A549 (cell line): ENCODE measurements at regions not wholly inside any gene's neighbourhood (a gene's known extent, or its start where the extent isn't known, plus 50 kb on each side); places are given as distances from the start of the nearest gene placed in this dataset.
A peak's percentile ranks its signal among the peaks of the same experiment; 100 is the strongest.

Experiments used
- ATAC-seq, 2 experiments: fragments of 200-7000 bp in 1 of 2; fragments of >200 bp in 1 of 2; cut with Nextera tagmentation in 1 of 2; cut with Tn5 transposase in 1 of 2; 3 replicates each; pipeline versions ENCODE4 v1.8.0 to v1.9.1; 2018 to 2020; ENCODE audit warnings: mild to moderate bottlenecking in 1 of 2, moderate library complexity in 1 of 2
- CTCF ChIA-PET: fragments of 300-600 bp; sonication (Branson Sonifier 250); formaldehyde crosslinking; extraction: SDS; loops from one replicate; lab custom pipeline; 2021; ENCODE audit warnings: antibody characterized with exemption, inconsistent platforms; lab: Yijun Ruan, JAX
- POLR2A ChIA-PET: fragments of 350-600 bp; formaldehyde crosslinking; extraction: SDS; loops from one replicate; lab custom pipeline; 2021; ENCODE audit warnings: antibody characterized with exemption, inconsistent platforms; lab: Yijun Ruan, JAX
- DNase-seq, 2 experiments: peaks; one replicate each; pipeline versions ENCODE4 v3.0.0 to v3.0.0-alpha.2; 2011 to 2016; ENCODE audit warnings: low read depth in 1 of 2, low spot score in 1 of 2
- FAIRE-seq: peaks from 2 replicates; lab custom pipeline; 2011; peaks lifted over from hg19 to GRCh38; lab: Jason Lieb, UNC
- H3K27ac ChIP-seq, 2 experiments: fragments of >200 bp; sonication (Bioruptor Twin); formaldehyde crosslinking; 3 replicates each; pipeline ENCODE4 v1.5.1; 2016 to 2017
- H3K4me1 ChIP-seq: fragments of >200 bp; sonication (Bioruptor Twin); formaldehyde crosslinking; 3 replicates; pipeline ENCODE4 v1.6.1; 2016
- H3K4me2 ChIP-seq: fragments of >200 bp; sonication (Bioruptor Twin); formaldehyde crosslinking; 3 replicates; pipeline ENCODE4 v1.6.1; 2016
- H3K4me3 ChIP-seq: fragments of >200 bp; sonication (Bioruptor Twin); formaldehyde crosslinking; 3 replicates; pipeline ENCODE4 v1.5.1; 2016
- H3K9me3 ChIP-seq: fragments of >200 bp; sonication (Bioruptor Twin); formaldehyde crosslinking; 3 replicates; pipeline ENCODE4 v1.6.1; 2016
- CBX8 ChIP-seq: fragments of 200-600 bp; sonication (generic); IDR thresholded peaks from 2 replicates; pipeline ENCODE4 v1.6.1; 2016
- CHD2 ChIP-seq: fragments of 150-350 bp; IDR thresholded peaks from 2 replicates; pipeline ENCODE4 v1.6.1; 2014; ENCODE audit warnings: low read length; ENCODE audit not compliant: partially characterized antibody
- CHD4 ChIP-seq: fragments of 200-600 bp; sonication (generic); IDR thresholded peaks from 2 replicates; pipeline ENCODE4 v1.6.1; 2016; ENCODE audit warnings: antibody characterized with exemption, mild to moderate bottlenecking, borderline replicate concordance
- EHMT2 ChIP-seq: fragments of 200-600 bp; sonication (generic); IDR thresholded peaks from 2 replicates; pipeline ENCODE4 v1.6.1; 2016; ENCODE audit warnings: antibody characterized with exemption, low read depth, mild to moderate bottlenecking, moderate library complexity
- EP300 ChIP-seq, 2 experiments: fragments of >200 bp; sonication (Bioruptor Twin); formaldehyde crosslinking; IDR thresholded peaks; 2 replicates in 1 of 2; 3 replicates in 1 of 2; pipeline ENCODE4 v1.6.1; 2016 to 2017
- FOSB ChIP-seq: fragments of 250-450 bp; sonication (Bioruptor Pico); IDR thresholded peaks from 2 replicates; pipeline ENCODE4 v1.5.0; 2020; ENCODE audit warnings: mild to moderate bottlenecking, moderate library complexity
- FOXS1 ChIP-seq: fragments of 250-450 bp; sonication (Bioruptor Pico); IDR thresholded peaks from 2 replicates; pipeline ENCODE4 v1.5.0; 2020; ENCODE audit warnings: mild to moderate bottlenecking, moderate library complexity
- HEYL ChIP-seq: fragments of 250-450 bp; sonication (Bioruptor Pico); IDR thresholded peaks from 2 replicates; pipeline ENCODE4 v1.8.0; 2021; ENCODE audit warnings: mild to moderate bottlenecking, moderate library complexity
- HOXA7 ChIP-seq: fragments of 250-450 bp; sonication (Bioruptor Pico); IDR thresholded peaks from 2 replicates; pipeline ENCODE4 v1.5.0; 2020; ENCODE audit warnings: mild to moderate bottlenecking, moderate library complexity
- HOXB13 ChIP-seq: fragments of 250-450 bp; sonication (Bioruptor Pico); IDR thresholded peaks from 2 replicates; pipeline ENCODE4 v1.5.0; 2020; ENCODE audit warnings: low read depth, mild to moderate bottlenecking, moderate library complexity
- JUN ChIP-seq, 2 experiments: fragments of >200 bp; sonication (Bioruptor Twin); formaldehyde crosslinking; IDR thresholded peaks; 2 replicates in 1 of 2; 3 replicates in 1 of 2; pipeline ENCODE4 v1.6.1; 2016 to 2017
- JUNB ChIP-seq: fragments of >200 bp; sonication (Bioruptor Twin); formaldehyde crosslinking; IDR thresholded peaks from 2 replicates; pipeline ENCODE4 v1.6.1; 2016
- KDM1A ChIP-seq: fragments of 200-600 bp; sonication (generic); IDR thresholded peaks from 2 replicates; pipeline ENCODE4 v1.6.1; 2016; ENCODE audit warnings: low read depth, mild to moderate bottlenecking
- MAZ ChIP-seq: fragments of 150-350 bp; IDR thresholded peaks from 2 replicates; pipeline ENCODE4 v1.6.1; 2014; ENCODE audit warnings: antibody characterized with exemption, low read depth, low read length, borderline replicate concordance
- POLR2AphosphoS2 ChIP-seq: conservative IDR thresholded peaks from 2 replicates; pipeline ENCODE4 v1.6.1; 2012; ENCODE audit warnings: low read length, improper control_type of control experiment, inconsistent platforms
- RAD21 ChIP-seq, 2 experiments: fragments of >200 bp in 1 of 2; sonication (Bioruptor Twin) in 1 of 2; formaldehyde crosslinking in 1 of 2; IDR thresholded peaks in 1 of 2; conservative IDR thresholded peaks in 1 of 2; 2 replicates in 1 of 2; 3 replicates in 1 of 2; pipeline ENCODE4 v1.6.1; 2012 to 2018; ENCODE audit warnings: inconsistent platforms in 1 of 2
- TFCP2L1 ChIP-seq: fragments of 250-450 bp; sonication (Bioruptor Pico); IDR thresholded peaks from 2 replicates; pipeline ENCODE4 v1.5.0; 2021; ENCODE audit warnings: mild to moderate bottlenecking
- WGBS: methylation state at CpG from one replicate; pipeline ENCODE4 v1.1.6; 2017; ENCODE audit errors: missing lambda C conversion rate; 5-methylcytosine and 5-hydroxymethylcytosine counted together
- TF ChIP-seq, protein P1 (sequence below): fragments of 250-450 bp; sonication (Bioruptor Pico); IDR thresholded peaks from 2 replicates; pipeline ENCODE4 v1.5.0; 2021; ENCODE audit warnings: mild to moderate bottlenecking, moderate library complexity, borderline replicate concordance
- TF ChIP-seq, protein P2 (sequence below): IDR thresholded peaks from 2 replicates; pipeline ENCODE4 v1.6.1; 2012; ENCODE audit warnings: low read depth, borderline replicate concordance
- TF ChIP-seq, protein P3 (sequence below): fragments of 200-600 bp; sonication (generic); IDR thresholded peaks from 2 replicates; pipeline ENCODE4 v1.6.1; 2016; ENCODE audit warnings: antibody characterized with exemption, mild to moderate bottlenecking, moderate library complexity
- TF ChIP-seq, protein P4 (sequence below): fragments of 250-450 bp; sonication (Bioruptor Pico); IDR thresholded peaks from 2 replicates; pipeline ENCODE4 v1.5.0; 2020; ENCODE audit warnings: low read depth, mild to moderate bottlenecking, moderate library complexity

DNA sequence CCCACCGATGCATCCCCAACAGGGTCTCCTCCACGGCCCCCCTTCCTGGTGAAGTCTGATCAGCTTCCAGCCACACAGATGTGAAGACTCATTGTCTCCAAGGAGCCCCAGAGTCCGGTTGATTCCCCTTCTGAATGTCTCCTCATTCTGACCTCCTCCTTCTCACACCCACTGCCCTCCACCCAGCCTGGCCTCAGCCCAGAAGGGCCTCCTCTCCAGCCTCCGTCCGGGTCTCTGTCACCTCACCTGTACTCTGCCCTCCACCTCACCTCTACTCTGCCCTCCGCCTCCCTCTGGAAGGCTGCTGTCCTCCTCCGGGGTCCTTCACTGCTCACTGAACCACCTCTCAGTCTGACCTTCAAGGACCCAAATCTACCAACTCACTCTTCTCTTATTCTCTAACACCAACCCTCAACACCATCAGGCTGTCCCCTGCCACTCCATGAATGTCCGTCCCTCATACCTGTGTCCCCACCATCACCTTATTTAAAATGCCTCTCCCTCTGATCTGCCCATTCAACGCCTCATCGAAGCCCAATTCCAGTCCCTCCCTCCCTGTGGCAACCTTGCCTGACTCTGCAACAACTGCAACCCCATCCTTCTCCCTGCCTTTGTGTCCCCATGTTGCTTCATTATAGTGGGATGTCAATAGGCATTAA is 201.2 kb downstream of the TOMM20 start:
- no peak overlapping the region for H3K4me3 ChIP-seq
- peak overlapping the region; percentile 72 to 84 for H3K27ac ChIP-seq
- DNase-seq (no peak), FAIRE-seq (no peak), ATAC-seq (no peak)
- ChIA-PET CTCF (interaction anchor here (0.9 to 3.5 kb wide), 4 partner anchors 28 to 156 kb away, joined by 3 to 15 read pairs (median 6); no protein-coding TSS in a partner anchor), POLR2A (no interaction called here)
- H3K4me2 ChIP-seq: peak overlapping the region; percentile 53; the same call in 2 of the 3 replicates
- WGBS: 94% methylated on average over 10 of the region's 10 CpGs
- TF ChIP-seq HOXB13 (no peak), FOSB (no peak), CHD2 (no peak), JUN (IDR thresholded peaks at IDR 0.05) (no peak), POLR2AphosphoS2 (no peak), HOXA7 (CRISPR knock-in tag) (no peak)
- TF ChIP-seq, protein P1, sequence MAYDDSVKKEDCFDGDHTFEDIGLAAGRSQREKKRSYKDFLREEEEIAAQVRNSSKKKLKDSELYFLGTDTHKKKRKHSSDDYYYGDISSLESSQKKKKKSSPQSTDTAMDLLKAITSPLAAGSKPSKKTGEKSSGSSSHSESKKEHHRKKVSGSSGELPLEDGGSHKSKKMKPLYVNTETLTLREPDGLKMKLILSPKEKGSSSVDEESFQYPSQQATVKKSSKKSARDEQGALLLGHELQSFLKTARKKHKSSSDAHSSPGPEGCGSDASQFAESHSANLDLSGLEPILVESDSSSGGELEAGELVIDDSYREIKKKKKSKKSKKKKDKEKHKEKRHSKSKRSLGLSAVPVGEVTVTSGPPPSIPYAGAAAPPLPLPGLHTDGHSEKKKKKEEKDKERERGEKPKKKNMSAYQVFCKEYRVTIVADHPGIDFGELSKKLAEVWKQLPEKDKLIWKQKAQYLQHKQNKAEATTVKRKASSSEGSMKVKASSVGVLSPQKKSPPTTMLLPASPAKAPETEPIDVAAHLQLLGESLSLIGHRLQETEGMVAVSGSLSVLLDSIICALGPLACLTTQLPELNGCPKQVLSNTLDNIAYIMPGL (CRISPR knock-in tag): no peak
- no peaks in the 10 kb centered on the region for H3K9me3 ChIP-seq
- peaks cover 25% of the 10 kb centered on the region for H3K4me1 ChIP-seq

DNA sequence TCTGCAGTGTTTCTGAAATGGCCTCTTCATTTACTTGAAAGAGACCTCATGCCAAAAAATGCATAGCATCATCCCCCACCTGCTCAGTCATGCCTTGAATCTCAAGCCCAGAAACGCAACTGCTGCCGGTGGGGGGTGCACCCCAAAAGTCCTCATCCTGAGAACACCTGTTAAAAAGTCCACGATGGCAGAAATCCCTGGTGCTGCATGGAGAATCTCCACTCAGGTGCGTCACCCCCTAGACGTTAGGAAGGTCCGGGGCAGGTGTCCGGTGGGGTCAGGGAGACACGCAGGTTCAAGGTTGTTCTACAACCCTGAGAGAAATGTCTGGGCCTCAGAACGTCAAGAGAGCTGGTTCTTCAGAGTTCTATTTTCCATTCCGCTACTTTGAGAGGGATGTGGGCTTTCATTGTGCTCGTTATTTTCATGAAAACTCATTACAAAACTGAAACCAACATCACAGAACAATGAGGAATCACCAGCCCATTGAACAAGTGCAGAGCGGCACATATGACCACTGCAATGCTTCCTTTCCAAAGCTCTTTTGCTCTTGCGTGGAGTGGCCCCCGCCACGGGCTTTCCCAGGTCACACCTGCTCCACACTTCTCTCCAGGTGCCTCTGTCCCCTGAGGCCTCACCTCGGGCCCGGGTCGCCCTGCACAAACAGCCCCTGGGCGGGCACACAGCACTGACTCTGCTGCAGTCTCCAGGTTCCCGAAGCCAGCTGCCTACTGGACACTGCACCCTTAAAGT is 201.9 kb downstream of the TOMM20 start:
- Histone ChIP-seq H3K9me3 (no peaks in the 10 kb centered on the region), H3K27ac (peak overlapping the region; percentile 72 to 84), H3K4me2 (peak overlapping the region; percentile 53), H3K4me3 (no peak overlapping the region), H3K4me1 (peaks cover 25% of the 10 kb centered on the region)
- ATAC-seq: no peak
- 89% methylated on average over 20 of the region's 20 CpGs for WGBS
- no peak for TF ChIP-seq CBX8
- TF ChIP-seq, protein P2, sequence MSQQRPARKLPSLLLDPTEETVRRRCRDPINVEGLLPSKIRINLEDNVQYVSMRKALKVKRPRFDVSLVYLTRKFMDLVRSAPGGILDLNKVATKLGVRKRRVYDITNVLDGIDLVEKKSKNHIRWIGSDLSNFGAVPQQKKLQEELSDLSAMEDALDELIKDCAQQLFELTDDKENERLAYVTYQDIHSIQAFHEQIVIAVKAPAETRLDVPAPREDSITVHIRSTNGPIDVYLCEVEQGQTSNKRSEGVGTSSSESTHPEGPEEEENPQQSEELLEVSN: no peak
- no peak for DNase-seq
- ChIA-PET POLR2A (interaction anchor here (0.7 to 1.9 kb wide), 5 partner anchors 30 to 417 kb away, joined by 3 to 30 read pairs (median 6); partner anchors contain the start of gene IRF2BP2), CTCF (interaction anchor here (0.6 to 3.5 kb wide), 8 partner anchors 29 to 314 kb away, joined by 3 to 15 read pairs (median 3); no protein-coding TSS in a partner anchor)
- FAIRE-seq: no peak

DNA sequence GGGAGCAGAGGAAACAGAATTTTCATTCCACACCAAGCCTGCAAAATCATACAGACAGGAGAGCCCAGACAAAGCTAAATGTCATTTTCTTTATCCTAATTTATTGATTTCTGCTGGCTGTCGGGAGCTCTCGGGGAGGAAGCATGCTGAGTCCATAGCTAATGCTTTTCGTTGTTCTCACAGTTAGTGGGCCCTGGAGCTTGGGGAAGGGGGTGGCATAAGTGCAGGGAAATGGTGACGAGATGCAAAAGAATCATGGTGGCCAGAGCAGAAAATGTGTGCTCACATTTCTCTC is 202.4 kb downstream of the TOMM20 start:
- Histone ChIP-seq H3K4me1 (peaks cover 25% of the 10 kb centered on the region), H3K9me3 (no peaks in the 10 kb centered on the region), H3K27ac (peak overlapping the region; percentile 72 to 84), H3K4me3 (no peak overlapping the region), H3K4me2 (peak overlapping the region; percentile 53)
- peak in 1 of 2 experiments; percentile 7; a peak in 2 of 6 replicates for ATAC-seq
- ChIA-PET CTCF (interaction anchor here (0.6 to 3.5 kb wide), 9 partner anchors 29 to 314 kb away, joined by 3 to 15 read pairs (median 3); no protein-coding TSS in a partner anchor), POLR2A (interaction anchor here (0.7 to 1.9 kb wide), 9 partner anchors 31 to 718 kb away, joined by 3 to 30 read pairs (median 6); partner anchors contain the start of gene IRF2BP2)
- 55% methylated on average over 4 of the region's 4 CpGs for WGBS
- DNase-seq: no peak
- no peak for FAIRE-seq
- TF ChIP-seq EHMT2 (no peak), KDM1A (no peak), FOSB (no peak), HOXB13 (no peak), CHD4 (no peak), HEYL (no peak), JUNB (no peak), EP300 (IDR thresholded peaks at IDR 0.05) (no peak), CHD2 (no peak), MAZ (no peak), FOXS1 (CRISPR knock-in tag) (no peak), RAD21 (conservative IDR thresholded peaks at IDR 0.05 in 1 of 2, IDR thresholded peaks at IDR 0.05 in 1 of 2) (no peak), TFCP2L1 (CRISPR knock-in tag) (no peak)
- TF ChIP-seq, protein P1 (CRISPR knock-in tag): no peak
- TF ChIP-seq, protein P3, sequence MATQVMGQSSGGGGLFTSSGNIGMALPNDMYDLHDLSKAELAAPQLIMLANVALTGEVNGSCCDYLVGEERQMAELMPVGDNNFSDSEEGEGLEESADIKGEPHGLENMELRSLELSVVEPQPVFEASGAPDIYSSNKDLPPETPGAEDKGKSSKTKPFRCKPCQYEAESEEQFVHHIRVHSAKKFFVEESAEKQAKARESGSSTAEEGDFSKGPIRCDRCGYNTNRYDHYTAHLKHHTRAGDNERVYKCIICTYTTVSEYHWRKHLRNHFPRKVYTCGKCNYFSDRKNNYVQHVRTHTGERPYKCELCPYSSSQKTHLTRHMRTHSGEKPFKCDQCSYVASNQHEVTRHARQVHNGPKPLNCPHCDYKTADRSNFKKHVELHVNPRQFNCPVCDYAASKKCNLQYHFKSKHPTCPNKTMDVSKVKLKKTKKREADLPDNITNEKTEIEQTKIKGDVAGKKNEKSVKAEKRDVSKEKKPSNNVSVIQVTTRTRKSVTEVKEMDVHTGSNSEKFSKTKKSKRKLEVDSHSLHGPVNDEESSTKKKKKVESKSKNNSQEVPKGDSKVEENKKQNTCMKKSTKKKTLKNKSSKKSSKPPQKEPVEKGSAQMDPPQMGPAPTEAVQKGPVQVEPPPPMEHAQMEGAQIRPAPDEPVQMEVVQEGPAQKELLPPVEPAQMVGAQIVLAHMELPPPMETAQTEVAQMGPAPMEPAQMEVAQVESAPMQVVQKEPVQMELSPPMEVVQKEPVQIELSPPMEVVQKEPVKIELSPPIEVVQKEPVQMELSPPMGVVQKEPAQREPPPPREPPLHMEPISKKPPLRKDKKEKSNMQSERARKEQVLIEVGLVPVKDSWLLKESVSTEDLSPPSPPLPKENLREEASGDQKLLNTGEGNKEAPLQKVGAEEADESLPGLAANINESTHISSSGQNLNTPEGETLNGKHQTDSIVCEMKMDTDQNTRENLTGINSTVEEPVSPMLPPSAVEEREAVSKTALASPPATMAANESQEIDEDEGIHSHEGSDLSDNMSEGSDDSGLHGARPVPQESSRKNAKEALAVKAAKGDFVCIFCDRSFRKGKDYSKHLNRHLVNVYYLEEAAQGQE: no peak
- TF ChIP-seq, protein P4, sequence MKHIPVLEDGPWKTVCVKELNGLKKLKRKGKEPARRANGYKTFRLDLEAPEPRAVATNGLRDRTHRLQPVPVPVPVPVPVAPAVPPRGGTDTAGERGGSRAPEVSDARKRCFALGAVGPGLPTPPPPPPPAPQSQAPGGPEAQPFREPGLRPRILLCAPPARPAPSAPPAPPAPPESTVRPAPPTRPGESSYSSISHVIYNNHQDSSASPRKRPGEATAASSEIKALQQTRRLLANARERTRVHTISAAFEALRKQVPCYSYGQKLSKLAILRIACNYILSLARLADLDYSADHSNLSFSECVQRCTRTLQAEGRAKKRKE (CRISPR knock-in tag): no peak
